GM21360 (cell line): ENCODE measurements at regions not wholly inside any gene's neighbourhood (a gene's known extent, or its start where the extent isn't known, plus 50 kb on each side); places are given as distances from the start of the nearest gene placed in this dataset.
"Not testable (repeated sequence)": the region's sequence is repeated elsewhere in the genome, so short reads cannot be mapped to it uniquely, and the experiment has no call there.

Source experiments
- ATAC-seq: cut with Tn5 transposase; IDR thresholded peaks from one replicate; pipeline ENCODE4 v1.9.1; 2021; ENCODE audit warnings: mild to moderate bottlenecking, moderate library complexity; ENCODE audit not compliant: unreplicated experiment

GRCh38 chr1:218015106-218015505 is 270.0 kb upstream of the RRP15 start:
- ATAC-seq = not testable (repeated sequence)

GRCh38 chr1:218024211-218024720 is 260.8 kb upstream of the RRP15 start:
- ATAC-seq = no peak

- no peak for ATAC-seq
Measured at GRCh38 chr1:218025454-218025853, 259.6 kb upstream of the RRP15 start.

GRCh38 chr1:218027152-218027551 is 257.9 kb upstream of the RRP15 start:
- no peak for ATAC-seq

- no peak for ATAC-seq
Measured at GRCh38 chr1:218030846-218031245, 254.2 kb upstream of the RRP15 start.

GRCh38 chr1:218031901-218032300 is 253.2 kb upstream of the RRP15 start:
- no peak for ATAC-seq

- no peak for ATAC-seq
Measured at GRCh38 chr1:218034468-218034867, 250.6 kb upstream of the RRP15 start.

GRCh38 chr1:218048828-218049420 is 236.2 kb upstream of the RRP15 start:
- ATAC-seq = no peak

- no peak for ATAC-seq
Measured at GRCh38 chr1:218049641-218050040, 235.5 kb upstream of the RRP15 start.

GRCh38 chr1:218058730-218059129 is 226.4 kb upstream of the RRP15 start:
- no peak for ATAC-seq

- no peak for ATAC-seq
Measured at GRCh38 chr1:218064426-218064825, 220.7 kb upstream of the RRP15 start.

GRCh38 chr1:218066332-218066731 is 218.8 kb upstream of the RRP15 start:
- no peak for ATAC-seq

GRCh38 chr1:218068241-218068640 is 216.9 kb upstream of the RRP15 start:
- ATAC-seq = no peak

- no peak for ATAC-seq
Measured at GRCh38 chr1:218069180-218069579, 215.9 kb upstream of the RRP15 start.

- ATAC-seq = no peak
Measured at GRCh38 chr1:218073062-218073461, 212.0 kb upstream of the RRP15 start.

- no peak for ATAC-seq
Measured at GRCh38 chr1:218078916-218079315, 206.2 kb upstream of the RRP15 start.

GRCh38 chr1:218079347-218079746 is 205.7 kb upstream of the RRP15 start:
- ATAC-seq = no peak

- ATAC-seq = no peak
Measured at GRCh38 chr1:218079820-218080219, 205.3 kb upstream of the RRP15 start.

GRCh38 chr1:218080863-218081262 is 204.2 kb upstream of the RRP15 start:
- ATAC-seq = no peak

- ATAC-seq = no peak
Measured at GRCh38 chr1:218081358-218081757, 203.7 kb upstream of the RRP15 start.

- ATAC-seq = no peak
Measured at GRCh38 chr1:218090459-218090858, 194.6 kb upstream of the RRP15 start.

GRCh38 chr1:218101409-218101808 is 183.7 kb upstream of the RRP15 start:
- no peak for ATAC-seq

- ATAC-seq = no peak
Measured at GRCh38 chr1:218108034-218108433, 177.1 kb upstream of the RRP15 start.
